NCI-H1417 (cell line): ENCODE measurements at regions not wholly inside any gene's neighbourhood (a gene's known extent, or its start where the extent isn't known, plus 50 kb on each side); places are given as distances from the start of the nearest gene placed in this dataset.

Experiments used
- DNase-seq, 3 experiments: peaks; one replicate each; lab custom pipeline; 2025; lab: John Stamatoyannopoulos, UW

GRCh38 chr2:63780518-63781155 lies 61.1 kb upstream of the UGP2 start:
- DNase-seq: peak in 1 of 3 experiments; percentile 41

- no peak for DNase-seq
These were observed 57.2 kb upstream of the UGP2 start for GRCh38 chr2:63784461-63784860.

GRCh38 chr2:63785096-63785495 lies 56.6 kb upstream of the UGP2 start:
- no peak for DNase-seq

- no peak for DNase-seq
These were observed 55.2 kb upstream of the UGP2 start for GRCh38 chr2:63786471-63786870.

GRCh38 chr2:63788071-63788470 lies 53.6 kb upstream of the UGP2 start:
- no peak for DNase-seq

- DNase-seq: no peak
These were observed 52.2 kb upstream of the UGP2 start for GRCh38 chr2:63789338-63790020.

- no peak for DNase-seq
These were observed 51.2 kb upstream of the UGP2 start for GRCh38 chr2:63790491-63790890.

GRCh38 chr2:63790906-63791305 lies 50.8 kb upstream of the UGP2 start:
- DNase-seq: no peak

- DNase-seq: no peak
These were observed 50.3 kb upstream of the UGP2 start for GRCh38 chr2:63791387-63791786.
